SH-SY5Y (cell line): ENCODE measurements at regions not wholly inside any gene's neighbourhood (a gene's known extent, or its start where the extent isn't known, plus 50 kb on each side); places are given as distances from the start of the nearest gene placed in this dataset.

Source experiments
- GATA2 ChIP-seq: IDR thresholded peaks from 2 replicates; pipeline ENCODE4 v1.6.1; 2011; ENCODE audit warnings: mild to moderate bottlenecking, low read depth, low read length
- GATA3 ChIP-seq: IDR thresholded peaks from 2 replicates; pipeline ENCODE4 v1.6.1; 2011; ENCODE audit warnings: low read depth, mild to moderate bottlenecking, low read length, moderate library complexity

DNA sequence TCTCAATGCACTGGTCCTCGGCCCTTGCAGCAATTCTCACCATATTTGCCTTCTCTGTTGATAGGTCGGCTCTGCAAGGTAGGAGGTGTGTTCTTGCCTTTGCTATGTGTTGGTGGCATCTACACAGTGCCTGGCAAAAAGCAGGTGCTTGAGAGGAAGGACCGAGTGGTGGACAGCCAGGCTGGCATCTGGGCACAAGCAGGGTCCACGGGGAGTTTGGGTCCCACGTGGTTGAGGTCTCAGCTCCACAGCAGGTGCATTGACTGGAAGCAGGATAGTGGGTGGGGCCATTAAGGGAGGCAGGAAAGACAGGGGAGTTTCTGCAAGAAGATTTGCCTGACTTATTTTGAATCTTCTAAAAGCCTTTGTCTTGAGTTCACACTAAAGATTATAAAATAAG is 81.2 kb upstream of the WNT4 start:
- TF ChIP-seq GATA2 (no peak), GATA3 (no peak)
